GM21619 (cell line): ENCODE measurements at regions not wholly inside any gene's neighbourhood (a gene's known extent, or its start where the extent isn't known, plus 50 kb on each side); places are given as distances from the start of the nearest gene placed in this dataset.
"Not testable (repeated sequence)": the region's sequence is repeated elsewhere in the genome, so short reads cannot be mapped to it uniquely, and the experiment has no call there.

Experiments
- ATAC-seq: cut with Tn5 transposase; IDR thresholded peaks from one replicate; pipeline ENCODE4 v1.9.1; 2021; ENCODE audit not compliant: unreplicated experiment

DNA sequence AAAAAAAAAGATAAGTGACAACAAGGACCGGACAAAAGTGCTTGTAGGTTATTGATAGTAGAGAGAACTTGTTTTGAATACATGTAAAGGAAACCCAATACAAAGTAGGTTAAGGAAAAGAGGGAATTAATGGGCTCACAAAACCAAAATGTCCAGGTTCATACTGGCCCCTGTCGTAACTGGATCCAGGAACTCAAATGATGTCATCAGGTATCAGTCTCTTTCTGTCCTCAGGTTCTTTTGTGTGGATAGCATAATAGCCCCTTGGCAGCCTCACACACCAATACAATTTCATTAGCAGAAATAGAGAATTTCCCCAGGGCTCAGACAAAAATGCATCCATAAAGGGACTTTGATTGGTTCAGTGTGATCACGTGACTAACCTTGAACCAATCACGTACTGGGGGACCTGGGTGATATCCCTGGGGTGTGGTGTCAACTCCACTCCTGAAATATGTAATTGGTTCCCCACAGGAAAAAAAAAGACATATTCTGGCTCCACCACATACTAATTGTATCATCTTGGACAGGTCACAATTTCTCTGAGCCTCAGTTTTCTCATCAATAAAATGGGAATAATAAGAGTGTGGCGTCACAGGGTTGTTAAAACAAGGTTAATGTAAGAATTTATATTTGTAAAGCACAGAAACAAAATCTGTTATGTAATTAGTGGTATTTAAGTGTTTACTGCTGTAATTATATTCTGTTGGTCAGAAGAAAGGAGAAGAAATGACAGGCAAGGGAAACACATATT lies 174.8 kb downstream of the PDGFRA start:
- no peak for ATAC-seq

DNA sequence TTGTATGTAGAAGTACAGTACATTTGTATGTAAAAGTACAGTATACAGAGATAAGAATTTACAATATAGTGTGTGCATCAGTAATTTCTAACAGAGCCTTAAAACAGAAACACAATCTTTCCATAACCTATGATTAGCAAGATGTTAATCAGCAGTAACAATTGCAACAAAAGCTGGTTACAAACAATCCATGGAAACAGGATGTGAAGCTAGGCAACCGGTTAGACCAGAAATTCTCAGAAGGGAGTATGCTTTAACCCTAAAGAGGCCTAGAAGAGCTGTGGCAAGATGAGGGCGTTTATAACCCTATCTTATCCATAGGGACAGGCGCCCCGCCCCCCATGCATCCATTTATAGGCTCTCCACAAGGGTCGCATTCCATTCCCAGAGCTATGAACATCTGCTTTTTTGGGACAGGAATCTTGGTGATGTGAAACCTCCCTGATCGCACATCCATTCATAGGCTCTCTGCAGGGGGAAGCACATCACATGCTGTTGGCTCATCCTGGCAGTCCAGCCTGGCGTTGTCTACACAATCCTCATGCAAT lies 180.3 kb downstream of the PDGFRA start:
- ATAC-seq: not testable (repeated sequence)

DNA sequence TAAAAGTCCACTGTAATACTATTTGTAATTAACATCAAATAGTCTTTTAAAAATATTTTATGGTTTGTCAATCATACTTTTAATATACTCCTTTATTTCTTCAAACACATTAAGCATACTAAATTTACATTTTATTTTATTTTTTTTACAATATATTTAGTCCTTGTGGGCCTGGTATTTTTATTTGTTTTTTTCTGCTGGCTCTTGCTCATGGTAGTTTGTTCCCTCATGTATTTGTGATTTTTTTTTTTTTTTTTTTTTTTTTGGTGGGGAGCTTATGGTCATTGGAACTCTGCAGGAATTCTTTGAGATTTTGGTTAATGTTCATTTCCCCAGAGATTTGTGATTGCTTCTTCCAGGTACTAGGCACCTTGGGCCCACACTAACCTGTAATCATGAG lies 185.5 kb downstream of the PDGFRA start:
- ATAC-seq: no peak

DNA sequence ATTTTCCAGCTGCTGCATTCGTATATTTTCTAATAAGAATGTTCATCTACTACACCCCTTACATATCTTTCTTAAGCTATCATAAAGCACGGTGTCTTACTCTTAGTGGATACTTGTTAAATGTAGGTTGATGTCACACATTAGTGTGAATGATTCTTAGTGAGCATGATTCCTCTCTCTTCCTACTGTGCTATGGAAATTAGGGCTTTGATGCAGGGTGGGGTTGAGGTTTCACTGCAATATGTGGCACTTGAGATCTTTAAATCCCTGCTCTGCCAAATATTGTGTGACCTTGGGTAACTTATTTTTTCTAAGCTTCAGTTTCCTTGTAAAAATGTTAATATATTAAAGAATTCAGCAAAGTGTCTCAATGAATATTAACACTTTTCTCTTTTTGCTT lies 188.4 kb downstream of the PDGFRA start:
- no peak for ATAC-seq

DNA sequence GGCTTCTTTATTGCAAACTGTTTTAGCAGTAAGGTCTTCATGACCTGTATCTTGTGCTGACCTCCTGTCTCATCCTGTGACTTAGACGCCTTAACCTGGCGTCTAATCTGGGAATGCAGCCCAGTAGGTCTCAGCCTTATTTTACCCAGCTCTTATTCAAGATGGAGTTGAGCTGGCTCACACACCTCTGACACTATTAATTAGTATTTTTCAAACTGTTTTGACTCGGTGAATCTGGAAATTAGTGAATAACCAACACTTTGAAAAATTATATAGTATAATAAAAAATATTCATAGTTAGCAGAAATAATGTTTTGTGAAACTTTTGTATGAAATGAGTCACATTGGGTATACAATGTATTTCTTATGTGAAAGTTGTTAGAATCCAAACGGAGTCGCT lies 189.4 kb downstream of the PDGFRA start:
- no peak for ATAC-seq

DNA sequence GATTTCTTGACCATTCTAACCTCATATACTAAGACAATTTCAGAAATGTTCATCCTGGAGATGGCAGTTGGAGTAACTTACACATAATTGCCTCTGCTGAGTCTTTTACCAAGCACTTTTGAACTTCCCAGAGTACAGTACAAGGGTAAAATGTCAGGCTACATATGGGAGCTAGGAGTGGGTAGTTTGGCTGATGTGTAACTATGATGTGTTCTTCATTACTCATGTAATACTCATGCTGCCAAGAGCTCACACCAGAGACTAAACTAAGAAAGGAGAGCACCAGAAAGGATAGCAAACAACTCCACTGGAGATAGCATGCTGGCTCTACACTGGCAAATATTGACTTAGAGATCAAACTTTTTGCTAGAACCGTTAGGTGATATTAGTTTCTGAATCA lies 194.0 kb downstream of the PDGFRA start:
- ATAC-seq: no peak

DNA sequence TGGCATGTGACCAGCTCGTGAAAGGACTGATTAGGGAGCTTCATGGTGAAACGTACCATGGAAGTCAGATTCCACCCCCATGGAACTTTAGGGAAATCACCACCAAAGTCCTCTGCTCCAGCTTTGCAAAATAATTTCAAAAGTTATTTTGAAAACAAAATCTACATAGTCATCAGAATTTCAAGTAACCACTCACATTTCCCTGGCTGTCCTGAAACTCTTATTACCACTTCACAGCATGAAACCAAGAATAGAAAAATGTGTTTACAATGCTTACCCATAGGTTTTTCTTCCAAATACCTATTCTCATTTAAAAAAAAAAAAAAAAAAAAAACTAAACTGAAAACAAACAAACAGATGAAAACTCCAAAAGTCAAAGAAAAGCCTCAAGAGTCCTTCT lies 198.7 kb downstream of the PDGFRA start:
- no peak for ATAC-seq

DNA sequence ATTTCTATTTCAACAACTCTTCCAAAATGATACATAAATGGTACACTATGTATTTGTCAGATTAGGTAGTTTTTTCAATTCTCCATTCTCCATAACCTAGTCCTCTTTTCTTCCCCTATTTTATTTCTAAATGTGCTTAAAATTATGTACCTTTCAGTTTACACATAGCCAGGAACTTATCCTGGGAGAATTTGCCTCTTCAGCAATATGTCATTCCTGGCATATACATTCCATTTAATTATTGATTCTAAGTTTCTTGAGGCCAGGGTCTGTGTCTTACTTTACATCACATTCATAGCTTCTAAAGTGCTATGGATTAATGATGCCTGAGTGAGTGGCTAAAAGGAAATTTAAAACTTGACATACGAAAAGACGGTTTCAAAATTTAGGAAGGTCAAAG lies 199.8 kb downstream of the PDGFRA start:
- no peak for ATAC-seq

DNA sequence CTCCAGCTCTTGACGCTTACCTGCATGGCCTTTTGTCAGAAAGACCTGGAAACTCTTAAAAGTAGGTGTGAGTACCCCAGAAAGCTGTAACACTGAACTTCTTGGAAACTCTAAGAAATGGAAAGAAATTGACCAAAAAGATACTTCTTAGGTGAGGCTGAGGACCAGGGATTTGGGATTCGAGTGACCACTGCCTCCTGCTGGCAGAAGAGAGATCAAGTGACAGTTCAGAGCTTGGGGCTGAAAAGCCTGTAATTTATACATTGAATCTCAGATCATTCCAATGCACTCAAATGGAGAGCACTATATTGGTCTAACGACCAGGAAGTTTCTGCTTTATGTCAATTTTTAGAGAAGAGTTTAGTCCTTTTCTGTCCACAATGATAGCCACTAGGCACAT lies 204.6 kb downstream of the PDGFRA start:
- no peak for ATAC-seq

DNA sequence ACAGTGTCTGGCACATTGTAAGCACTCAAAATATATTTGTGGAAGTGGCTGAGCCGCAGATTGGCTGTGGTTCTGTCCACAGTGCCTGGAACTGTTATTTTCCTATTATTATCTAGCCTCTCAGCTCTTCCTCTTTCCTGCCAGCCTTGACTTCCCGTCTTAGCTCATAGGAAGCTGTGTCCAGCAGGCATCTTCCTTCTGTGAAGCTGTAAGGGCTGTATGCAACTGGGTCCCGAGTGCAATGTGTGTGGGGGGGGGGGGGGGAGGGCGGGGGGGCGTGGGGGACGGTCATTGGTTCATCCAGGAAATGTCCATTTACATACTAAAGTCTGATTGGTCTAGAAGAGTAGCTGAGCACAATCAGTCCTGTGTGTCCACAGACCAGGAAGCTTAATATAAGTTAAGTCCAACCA lies 210.7 kb downstream of the PDGFRA start:
- no peak for ATAC-seq

DNA sequence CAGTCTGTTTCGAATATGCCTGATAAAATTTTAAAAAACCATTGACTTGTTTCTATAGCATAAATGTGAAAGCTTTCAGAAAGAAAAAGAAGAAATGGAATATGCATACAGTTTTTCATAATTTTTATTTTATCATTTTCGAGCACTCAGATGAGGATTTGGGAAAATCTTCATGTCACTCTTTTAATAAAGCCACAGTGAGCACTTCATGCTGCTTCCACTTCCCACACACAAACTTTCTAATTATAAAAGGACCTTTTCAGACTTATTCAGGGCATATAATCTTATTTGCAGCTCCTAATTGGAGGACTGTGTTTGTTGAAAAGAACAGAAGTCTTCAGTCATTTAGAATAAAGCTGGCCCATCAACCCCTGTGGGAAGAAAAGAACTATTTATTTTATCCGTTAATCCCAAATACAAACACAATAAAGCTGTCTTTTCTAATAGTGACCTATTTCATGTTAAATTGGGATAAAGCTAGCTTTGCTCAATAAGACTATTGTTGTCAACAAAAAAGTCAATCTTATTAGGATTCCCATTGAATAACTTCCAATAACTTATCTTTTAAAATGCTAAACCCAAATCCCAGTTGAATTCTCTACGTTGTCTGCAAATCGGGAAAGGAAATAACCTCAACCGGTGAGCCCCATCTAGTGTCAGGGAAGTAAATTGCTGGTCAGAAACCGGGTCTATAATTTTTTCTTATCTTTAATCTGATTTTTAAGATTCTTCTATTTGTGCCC lies 211.5 kb downstream of the PDGFRA start:
- no peak for ATAC-seq

DNA sequence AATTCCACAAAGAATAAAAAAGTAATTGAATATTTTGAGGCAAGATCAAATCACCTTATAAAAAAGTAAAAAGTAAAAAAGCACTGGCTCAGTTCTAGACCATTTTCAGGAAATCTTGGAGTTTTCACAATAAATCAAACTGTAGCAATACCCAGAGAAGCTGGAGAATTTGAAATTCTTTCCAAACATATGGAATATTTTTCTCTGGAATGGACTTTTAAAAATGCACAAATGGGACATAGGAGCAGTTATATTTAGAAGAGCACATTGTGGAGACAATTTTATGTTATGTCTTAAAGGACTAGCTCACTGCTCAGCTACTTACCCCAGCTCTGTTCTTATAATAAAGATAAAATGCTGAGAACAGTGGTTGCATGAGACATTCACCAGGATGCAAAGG lies 211.9 kb upstream of the KIT start:
- no peak for ATAC-seq

DNA sequence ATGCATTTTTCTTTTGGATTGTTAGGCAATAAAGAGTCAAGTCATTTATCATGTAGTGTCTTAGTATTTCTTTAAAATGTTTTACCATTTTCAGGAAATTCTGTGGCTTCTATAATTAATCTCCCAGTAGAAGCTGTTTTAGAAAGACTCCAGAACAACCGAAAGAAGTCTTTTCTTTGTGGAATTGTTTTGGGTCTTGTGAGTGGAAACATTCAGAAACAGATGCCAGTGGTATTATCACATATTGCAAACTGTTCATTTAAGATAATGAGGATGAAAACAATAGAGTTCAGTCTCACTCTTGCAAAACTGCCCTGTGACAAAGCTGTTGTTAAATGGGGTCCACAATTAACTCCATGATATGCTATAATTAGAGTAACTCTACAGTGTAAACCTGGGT lies 211.2 kb upstream of the KIT start:
- no peak for ATAC-seq

DNA sequence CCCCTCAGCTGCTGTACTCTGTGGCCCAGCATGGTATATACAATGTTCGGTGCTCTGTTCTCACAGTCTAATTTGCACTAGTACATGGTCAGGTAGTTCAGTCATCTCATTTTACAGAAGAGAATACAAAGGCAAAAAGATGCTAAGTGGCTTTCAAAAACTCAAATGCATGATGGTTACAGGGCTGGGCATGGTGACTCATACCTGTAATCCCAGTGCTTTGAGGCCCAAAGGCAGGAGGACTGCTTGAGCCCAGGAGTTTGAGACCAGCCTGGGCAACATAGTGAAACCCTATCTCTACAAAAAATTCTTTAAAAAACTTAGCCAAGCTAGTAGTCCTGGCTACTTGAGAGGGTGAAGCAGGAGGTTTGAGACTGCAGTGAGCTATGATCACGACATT lies 210.5 kb upstream of the KIT start:
- no peak for ATAC-seq

DNA sequence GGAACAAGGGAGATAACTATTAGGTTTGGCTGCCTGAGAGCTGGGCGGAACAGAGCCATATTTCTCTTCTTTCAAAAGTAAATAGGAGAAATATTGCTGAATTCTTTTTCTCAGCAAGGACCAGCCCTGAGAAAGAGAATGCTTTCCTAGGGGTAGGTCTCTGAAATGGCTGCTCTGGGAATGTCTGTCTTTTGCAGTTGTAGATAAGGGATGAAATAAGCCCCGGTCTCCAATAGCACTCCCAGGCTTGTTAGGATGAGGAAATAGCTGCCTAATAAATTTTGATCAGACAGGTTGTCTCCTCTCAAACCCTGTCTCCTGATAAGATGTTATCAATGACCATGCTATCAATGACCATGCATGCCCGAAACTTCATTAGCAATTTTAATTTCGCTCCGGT lies 207.8 kb upstream of the KIT start:
- ATAC-seq: no peak

DNA sequence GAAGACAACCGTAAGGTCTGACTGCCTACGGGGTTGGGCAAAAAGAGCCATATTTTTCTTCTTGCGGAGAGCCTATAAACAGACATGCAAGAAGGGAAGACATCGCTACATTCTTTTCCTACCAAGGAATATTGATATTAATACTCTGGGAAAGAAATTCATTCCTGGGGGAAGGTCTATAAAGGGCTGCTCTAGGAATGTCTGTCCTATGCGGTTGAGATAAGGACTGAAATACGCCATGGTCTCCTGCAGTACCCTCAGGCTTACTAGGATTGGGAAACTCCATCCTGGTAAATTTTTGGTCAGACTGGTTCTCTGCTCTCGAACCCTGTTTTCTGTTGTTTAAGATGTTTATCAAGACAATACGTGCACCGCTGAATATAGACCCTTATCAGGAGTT lies 190.8 kb upstream of the KIT start:
- not testable (repeated sequence) for ATAC-seq

DNA sequence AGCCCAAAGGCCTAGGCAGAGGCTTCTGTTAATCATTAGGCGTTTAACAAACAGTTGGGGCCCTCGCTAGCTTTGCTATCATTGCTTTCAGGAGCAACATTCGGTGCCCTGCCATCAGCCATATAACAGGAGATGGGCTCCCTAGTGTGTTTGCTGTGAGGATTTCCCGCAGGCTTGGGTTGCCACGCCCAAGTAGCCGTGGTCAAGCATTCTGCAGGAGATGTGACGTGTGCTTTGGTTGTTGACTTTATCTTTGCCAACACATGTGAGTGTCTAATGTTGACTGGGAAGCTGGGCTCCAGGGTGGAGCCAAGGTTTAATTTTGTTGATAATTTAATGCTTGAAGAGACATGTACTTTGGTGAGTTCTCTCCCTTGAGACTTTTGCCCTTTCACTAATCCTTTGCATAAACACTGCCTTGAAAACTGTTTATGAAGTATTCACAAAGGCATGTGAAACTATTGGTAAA lies 184.6 kb upstream of the KIT start:
- ATAC-seq: no peak

DNA sequence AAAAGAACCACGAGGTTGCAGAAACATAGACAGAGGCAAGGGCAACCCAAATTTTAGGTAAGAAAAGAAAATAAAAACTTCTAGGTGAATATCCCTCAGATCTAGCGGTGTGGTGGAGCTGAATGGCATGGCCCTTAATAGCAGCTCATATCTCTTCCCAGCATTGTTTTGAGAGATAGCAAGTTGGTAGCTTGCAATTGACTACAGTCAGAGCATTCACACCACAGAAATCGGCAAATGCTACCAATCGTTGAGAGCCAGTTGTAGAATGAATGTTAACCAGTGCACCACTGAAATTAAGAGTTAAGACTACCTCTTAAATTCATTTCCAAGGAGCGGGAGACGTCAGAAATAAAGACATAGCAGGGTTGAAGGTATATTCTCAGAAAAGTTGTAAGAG lies 184.0 kb upstream of the KIT start:
- ATAC-seq: no peak

DNA sequence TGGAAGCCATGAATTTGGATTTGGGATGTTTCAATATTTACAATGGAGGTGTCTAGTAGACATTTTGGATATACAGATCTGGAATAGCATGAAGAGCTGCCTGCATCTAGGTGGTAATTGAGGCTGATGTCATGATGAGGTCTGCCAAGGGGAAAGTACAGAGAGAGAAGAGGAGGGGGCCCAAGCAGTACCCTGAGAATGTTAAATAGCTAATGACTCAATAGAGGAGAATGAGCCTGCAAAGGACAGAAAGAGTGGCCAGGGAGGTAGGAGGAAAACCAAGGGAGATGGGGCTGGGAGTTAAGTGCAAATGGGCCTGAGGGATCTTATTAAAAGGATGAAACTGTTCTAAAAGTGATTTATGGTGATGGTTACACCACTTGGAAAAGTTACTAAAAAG lies 182.2 kb upstream of the KIT start:
- ATAC-seq: no peak

DNA sequence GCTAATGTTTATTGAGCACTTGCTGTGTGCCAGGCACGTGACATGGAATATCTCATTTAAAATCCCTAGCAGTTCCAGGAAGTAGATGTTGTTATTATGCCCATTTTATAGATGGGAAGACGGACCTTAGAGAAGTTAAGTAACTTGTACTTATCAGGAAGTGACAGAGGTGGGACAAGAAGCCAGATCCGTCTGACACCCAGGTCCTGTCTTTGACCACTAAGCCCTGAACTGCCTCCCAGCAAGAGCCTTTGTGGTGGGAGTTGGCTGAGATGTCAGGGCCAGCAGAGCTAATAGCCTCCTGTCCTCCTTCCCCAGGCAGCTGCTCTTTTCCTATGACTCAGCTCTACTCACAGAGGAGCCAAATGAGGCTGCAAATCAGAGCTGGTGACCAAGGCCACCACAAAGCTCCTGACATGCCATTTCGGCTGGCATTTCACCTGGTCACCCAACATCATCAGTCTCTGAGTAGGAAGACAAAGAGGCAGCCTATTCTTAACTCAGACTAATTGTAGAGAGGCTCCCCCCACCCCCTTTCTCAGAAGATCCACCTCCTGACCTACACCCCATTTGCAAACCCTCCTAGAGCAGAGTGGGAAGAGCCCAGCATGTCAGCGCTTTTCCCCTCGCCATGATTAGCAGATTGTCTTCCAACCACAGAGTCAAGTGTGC lies 175.1 kb upstream of the KIT start:
- ATAC-seq: no peak

DNA sequence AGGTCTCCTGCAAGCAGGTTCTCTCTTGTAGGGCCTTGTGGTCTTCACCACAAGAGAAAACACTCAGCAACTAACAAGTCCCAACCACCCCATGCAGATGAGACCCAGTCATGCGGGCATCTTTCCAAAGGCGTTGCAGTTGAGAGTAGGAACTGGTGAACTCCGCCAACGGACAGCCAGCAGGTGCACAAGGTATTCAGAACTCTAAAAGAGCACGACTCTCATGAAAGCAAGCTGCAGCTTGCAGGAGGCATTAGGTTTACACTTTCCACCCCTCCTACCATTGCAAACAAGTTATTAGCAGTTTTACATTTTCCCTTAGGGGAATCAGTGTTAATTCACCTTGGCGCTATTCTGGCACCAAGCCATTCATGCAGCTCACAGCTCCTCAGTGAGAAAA lies 173.4 kb upstream of the KIT start:
- no peak for ATAC-seq

DNA sequence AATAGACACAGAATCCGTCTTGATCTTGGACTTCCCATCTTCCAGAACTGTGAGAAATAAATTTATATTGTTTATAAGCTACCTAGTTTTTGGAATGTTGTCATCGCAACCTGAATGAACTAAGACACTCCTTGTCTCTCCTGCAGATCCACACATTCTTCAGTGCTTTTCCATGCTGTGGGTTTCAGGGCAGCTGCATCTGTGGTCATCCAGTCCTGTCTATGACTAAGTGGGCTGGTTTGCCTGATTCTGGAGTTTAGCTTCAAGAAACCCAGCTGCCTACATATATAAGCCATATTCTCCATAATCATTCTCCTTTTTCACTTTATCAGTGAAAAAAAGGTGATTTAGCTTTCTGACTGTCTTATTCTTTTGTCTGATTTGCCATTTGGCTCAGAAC lies 170.3 kb upstream of the KIT start:
- no peak for ATAC-seq
